Astrocyte of the cerebellum (primary cell): ENCODE measurements at regions not wholly inside any gene's neighbourhood (a gene's known extent, or its start where the extent isn't known, plus 50 kb on each side); places are given as distances from the start of the nearest gene placed in this dataset.

Experiments used
- DNase-seq: peaks from one replicate; pipeline ENCODE4 v3.0.0-alpha.2; 2011; ENCODE audit warnings: low read depth
- H3K4me3 ChIP-seq: 2 replicates; pipeline ENCODE4 v1.5.1; 2011; ENCODE audit warnings: mild to moderate bottlenecking, low read depth, low read length, moderate library complexity
- in situ Hi-C: cut with HindIII; loops from 2 replicates; pipeline ENCODE4 v1.10.0; 2017; ENCODE audit warnings: low sequenced_read_pairs
- TF ChIP-seq, protein P1 (sequence below): IDR thresholded peaks from 2 replicates; pipeline ENCODE4 v1.5.1; 2012; ENCODE audit warnings: low read length, low read depth, moderate library complexity, mild to moderate bottlenecking; ENCODE audit errors: missing control alignments

DNA sequence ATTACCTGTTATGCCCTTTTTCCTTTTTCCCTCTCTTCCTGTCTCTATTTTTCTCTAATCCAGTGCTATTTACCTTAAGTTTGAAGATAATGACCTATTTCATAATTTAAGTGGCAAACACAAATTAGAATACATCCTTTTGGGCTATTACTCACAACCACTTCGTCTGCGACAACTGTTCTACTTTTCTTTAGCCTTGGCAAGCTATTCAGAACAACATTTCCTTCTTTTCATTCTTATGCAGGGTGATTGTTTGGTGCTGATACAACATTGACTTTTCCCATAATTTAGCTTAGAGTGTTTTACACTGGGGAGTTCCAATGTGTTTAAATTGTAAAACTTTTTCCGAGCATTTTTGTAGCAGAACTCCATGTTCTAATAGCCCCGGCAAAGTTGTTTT, 86.6 kb upstream of the S1PR1 start:
- in situ Hi-C loops, result no loop called here

DNA sequence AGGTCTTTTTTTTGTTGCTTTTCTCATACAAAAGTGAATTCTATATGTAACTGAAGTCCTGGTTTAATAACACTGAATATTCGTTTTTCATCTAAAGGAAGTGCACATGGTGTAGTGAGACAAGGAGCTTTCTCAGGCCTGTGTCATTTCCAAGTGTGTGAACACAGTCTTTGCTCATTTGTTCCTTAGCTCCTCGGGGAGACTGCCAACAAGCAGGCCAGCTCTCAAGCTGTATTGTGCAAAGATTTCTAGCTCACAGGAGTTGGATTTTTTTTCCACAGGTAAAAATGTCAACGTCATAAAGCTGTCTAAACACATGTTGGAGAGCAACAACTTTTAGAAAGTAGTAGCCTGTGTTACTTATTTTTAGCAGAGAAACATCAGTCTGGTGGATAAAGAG, 87.8 kb upstream of the S1PR1 start:
- no peak for DNase-seq
- TF ChIP-seq, protein P1, sequence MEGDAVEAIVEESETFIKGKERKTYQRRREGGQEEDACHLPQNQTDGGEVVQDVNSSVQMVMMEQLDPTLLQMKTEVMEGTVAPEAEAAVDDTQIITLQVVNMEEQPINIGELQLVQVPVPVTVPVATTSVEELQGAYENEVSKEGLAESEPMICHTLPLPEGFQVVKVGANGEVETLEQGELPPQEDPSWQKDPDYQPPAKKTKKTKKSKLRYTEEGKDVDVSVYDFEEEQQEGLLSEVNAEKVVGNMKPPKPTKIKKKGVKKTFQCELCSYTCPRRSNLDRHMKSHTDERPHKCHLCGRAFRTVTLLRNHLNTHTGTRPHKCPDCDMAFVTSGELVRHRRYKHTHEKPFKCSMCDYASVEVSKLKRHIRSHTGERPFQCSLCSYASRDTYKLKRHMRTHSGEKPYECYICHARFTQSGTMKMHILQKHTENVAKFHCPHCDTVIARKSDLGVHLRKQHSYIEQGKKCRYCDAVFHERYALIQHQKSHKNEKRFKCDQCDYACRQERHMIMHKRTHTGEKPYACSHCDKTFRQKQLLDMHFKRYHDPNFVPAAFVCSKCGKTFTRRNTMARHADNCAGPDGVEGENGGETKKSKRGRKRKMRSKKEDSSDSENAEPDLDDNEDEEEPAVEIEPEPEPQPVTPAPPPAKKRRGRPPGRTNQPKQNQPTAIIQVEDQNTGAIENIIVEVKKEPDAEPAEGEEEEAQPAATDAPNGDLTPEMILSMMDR, result no peak
- in situ Hi-C loops, result no loop called here
- no peak overlapping the region for H3K4me3 ChIP-seq

More for the DNA sequence above, 86.6 kb upstream of the S1PR1 start:
- H3K4me3 ChIP-seq, result no peak overlapping the region
- TF ChIP-seq, protein P1, result no peak
- DNase-seq, result no peak

DNA sequence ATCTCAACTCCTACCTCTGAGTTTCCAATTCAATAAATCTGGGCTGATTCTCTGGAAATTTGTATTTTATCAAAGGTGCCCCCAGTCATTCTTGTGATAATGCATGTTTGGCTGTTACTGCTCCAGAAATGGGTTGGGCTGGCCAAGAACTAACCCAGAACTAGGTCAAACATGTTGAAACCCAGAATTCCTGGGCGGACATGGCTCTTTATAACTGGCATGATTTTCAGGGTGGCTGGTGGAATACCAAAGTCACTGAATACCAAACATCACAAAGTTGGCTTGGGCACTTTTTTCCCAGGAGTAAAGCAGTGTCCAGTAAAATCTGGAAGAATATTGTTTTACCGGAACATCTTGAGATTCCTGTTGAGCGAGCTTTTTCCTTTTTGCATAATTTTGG, 89.4 kb upstream of the S1PR1 start:
- no peak for DNase-seq
- H3K4me3 ChIP-seq, result no peak overlapping the region
- TF ChIP-seq, protein P1, result no peak
- in situ Hi-C loops, result no loop called here

DNA sequence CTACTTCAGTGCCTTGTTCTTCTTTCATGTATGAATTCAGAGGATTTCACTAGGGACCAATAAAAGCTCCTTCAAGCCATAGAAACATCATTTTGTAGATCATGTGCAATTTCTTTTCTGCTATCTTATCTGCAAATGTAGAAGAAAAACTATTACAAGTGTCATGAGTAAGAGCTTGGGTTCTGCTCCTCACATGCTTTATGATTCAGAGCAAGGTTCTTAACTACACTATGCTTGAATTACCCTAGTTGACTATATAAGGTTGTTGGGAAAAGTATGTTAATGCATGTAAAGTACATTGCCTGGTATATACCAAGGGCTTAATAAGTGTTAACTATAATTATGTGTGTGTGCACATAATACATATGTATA, 91.4 kb upstream of the S1PR1 start:
- no peak overlapping the region for H3K4me3 ChIP-seq
- TF ChIP-seq, protein P1, result no peak
- in situ Hi-C loops, result no loop called here
- DNase-seq, result no peak

DNA sequence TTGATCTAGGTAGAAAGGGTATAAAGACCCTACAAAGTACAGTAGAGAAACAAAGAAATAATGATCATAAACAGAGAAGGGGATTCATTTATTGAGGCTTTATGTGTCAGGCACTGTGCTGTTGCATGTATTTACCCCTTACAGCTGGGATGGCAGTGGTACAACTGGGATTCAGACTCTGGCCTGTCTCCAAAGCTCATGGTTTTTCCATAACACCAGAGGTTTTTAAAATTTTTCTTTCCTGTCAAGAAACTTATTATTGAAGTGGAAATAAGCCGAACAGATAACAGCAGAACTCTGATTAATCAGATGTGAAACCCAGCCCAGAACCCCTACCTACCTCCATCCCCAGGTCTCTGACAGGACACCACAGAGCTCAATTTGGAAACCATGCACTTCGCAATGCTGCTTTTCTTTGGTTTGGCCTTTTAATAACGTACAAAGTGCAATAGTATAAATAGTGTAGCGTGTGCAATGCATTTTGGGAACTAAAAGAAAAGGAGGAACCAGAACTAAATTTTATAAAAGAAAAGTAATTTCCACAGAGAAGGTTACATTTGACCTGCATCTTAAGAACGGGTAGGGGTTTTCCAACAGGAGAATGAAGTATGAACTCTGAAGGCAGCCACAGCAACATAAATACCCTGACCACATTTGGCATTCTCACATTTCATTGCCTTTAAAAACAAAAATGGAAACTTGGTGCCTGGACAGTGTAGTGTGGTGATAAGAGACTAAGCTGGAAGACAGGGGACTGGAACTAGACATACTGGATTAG, 92.0 kb upstream of the S1PR1 start:
- in situ Hi-C loops, result no loop called here
- TF ChIP-seq, protein P1, result no peak
- H3K4me3 ChIP-seq, result no peak overlapping the region
- DNase-seq, result no peak

DNA sequence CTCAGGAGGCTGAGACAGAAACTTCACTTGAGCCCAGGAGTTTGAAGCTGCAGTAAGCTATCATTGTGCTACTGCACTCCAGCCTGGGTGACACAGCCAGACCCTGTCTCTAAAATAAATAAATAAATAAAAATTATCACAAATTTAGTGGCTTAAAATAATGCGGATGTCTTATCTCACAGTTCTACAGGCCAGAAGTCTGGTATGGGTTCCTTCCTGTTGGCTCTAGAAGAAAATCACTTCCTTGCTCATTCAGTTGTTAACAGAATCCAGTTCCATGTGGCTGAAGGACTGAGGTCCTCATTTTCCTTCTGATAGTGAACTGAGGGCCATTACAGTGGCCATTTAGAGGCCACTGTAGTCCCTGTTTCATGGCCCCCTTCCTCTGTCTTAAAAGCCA, 94.6 kb upstream of the S1PR1 start:
- H3K4me3 ChIP-seq, result no peak overlapping the region
- DNase-seq, result no peak
- TF ChIP-seq, protein P1, result no peak
- in situ Hi-C loops, result no loop called here
